ENCODE measurements at regions not wholly inside any gene's neighbourhood (a gene's known extent, or its start where the extent isn't known, plus 50 kb on each side); places are given as distances from the start of the nearest gene placed in this dataset.
A peak's percentile ranks its signal among the peaks of the same experiment; 100 is the strongest.

- DNase-seq (ENCODE audit: low read depth): no peak
- H3K4me3 ChIP-seq (ENCODE audit: low read depth, low read length): no peak overlapping the region
Observed at GRCh38 chr12:59916988-59917387, 321.2 kb downstream of the SLC16A7 start.

- no peak overlapping the region for H3K4me3 ChIP-seq (ENCODE audit: low read depth, low read length)
- DNase-seq (ENCODE audit: low read depth): no peak
Observed at GRCh38 chr12:59927032-59927431, 331.2 kb downstream of the SLC16A7 start.

GRCh38 chr12:59928416-59928815 lies 332.6 kb downstream of the SLC16A7 start:
- no peak for DNase-seq (ENCODE audit: low read depth)
- no peak overlapping the region for H3K4me3 ChIP-seq (ENCODE audit: low read depth, low read length)

- DNase-seq (ENCODE audit: low read depth): peak; percentile 4
- H3K4me3 ChIP-seq (ENCODE audit: low read depth, low read length): no peak overlapping the region
Observed at GRCh38 chr12:59929110-59929509, 333.3 kb downstream of the SLC16A7 start.

- no peak for DNase-seq (ENCODE audit: low read depth)
- H3K4me3 ChIP-seq (ENCODE audit: low read depth, low read length): no peak overlapping the region
Observed at GRCh38 chr12:59934486-59934885, 338.7 kb downstream of the SLC16A7 start.

GRCh38 chr12:59936534-59936933 lies 340.7 kb downstream of the SLC16A7 start:
- DNase-seq (ENCODE audit: low read depth): no peak
- H3K4me3 ChIP-seq (ENCODE audit: low read depth, low read length): no peak overlapping the region

- no peak overlapping the region for H3K4me3 ChIP-seq (ENCODE audit: low read depth, low read length)
Observed at GRCh38 chr12:59937148-59937547, 341.3 kb downstream of the SLC16A7 start.

DNA sequence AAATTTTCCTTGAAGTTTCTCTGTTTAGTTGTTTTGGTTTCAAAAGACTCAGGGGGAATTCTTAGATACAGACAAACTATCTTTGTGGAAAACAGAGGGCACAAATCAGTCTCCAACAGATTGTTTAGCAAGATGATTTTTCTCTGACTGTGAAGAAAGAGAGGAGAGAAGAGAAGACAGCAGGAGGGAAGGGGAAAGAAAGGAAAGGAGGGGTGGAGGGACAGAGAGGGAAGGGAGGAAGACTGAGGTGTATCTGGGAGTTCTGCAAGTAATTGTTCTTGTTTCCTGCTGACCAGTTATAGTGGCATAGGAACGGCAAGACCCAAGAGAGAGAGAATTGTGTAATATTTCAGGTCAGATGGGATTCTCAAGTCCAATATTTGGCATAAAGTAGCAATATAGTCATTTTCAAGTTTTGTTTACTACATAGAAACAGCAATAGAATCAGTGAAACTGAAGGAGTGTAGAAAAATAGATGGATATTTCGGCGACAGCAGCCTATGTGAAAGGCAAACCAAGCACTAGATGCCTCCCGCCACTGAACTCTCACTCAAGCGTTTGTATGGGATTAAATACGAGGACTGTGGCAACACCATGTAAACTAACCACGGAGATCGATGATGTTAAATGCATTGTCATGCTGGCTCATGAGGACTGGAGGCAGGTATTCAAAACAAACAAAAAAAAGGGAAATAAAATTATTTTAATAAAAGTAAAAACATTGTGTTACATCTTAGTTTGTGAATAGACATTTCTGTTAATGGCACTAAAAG lies 342.5 kb downstream of the SLC16A7 start:
- DNase-seq (ENCODE audit: low read depth): no peak
- no peak overlapping the region for H3K4me3 ChIP-seq (ENCODE audit: low read depth, low read length)

More at GRCh38 chr12:59937148-59937547, 341.3 kb downstream of the SLC16A7 start:
- DNase-seq (ENCODE audit: low read depth): no peak

DNA sequence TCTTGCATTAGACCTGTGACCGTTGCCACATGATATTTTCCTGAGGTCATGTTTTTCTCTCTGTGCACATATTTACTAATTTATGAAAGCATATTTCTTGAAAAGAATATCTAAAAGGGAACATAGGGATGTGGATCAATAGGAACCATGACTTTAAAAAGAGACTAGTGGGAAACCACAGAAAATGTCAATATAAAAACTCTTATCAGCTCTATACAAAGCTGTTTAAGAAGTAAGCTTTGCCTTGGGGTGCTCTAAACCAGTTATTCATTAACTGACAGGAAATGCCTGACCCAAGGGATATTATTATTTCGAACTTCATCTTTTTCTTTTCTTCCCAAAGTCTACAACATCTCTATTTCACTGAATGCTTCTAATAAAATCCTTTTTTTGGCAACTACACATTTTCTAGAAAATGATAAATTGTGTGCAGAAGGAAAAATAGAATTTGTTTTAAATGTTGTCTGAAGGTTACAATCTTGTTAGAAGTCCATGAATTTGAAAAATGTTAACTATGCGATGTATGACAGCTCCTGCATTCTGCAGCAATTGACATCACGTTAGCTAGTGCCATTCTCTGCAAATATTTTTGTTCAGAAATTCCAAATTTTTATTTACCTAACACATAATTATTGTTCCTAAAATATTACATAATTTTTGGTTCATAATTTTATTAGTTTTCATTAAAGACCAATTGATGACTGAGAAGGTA lies 345.0 kb downstream of the SLC16A7 start:
- DNase-seq (ENCODE audit: low read depth): no peak
- no peak overlapping the region for H3K4me3 ChIP-seq (ENCODE audit: low read depth, low read length)

DNA sequence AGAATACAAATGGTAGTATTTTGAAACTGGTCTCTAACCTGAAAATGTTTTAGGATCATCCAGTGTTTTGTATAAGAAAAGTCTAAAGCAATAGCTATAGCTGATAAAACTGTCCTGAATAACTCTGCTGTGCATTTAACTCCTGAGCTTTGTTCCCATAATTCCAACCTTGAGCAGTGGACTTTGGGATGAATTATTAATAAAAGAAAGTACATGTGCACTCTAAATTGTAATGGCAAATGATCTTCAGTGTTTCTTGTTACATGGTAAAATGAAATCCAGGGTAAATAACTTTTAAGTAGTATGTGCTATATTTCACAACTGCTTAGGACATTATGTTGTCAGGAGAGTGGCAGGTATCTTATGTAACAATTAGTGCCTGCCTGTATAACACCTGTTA lies 345.6 kb downstream of the SLC16A7 start:
- DNase-seq (ENCODE audit: low read depth): no peak
- no peak overlapping the region for H3K4me3 ChIP-seq (ENCODE audit: low read depth, low read length)

DNA sequence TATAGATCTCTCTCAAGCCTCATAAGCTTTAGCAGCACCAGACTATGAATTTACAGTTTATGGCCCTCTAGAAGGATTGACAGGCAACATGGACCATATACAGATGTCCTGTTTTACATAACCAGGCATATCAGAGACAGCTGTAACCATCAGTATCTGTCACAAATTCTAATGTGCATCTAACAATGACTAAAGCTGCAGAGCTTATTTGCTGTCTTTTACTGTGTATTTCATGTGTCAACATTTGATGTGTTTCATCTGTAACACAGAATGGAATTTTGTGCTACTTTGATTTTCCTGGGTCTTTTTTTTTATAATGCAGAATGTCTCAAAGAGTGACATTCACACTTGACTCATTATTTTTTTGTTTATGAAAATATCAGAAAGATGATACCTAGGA lies 348.3 kb downstream of the SLC16A7 start:
- DNase-seq (ENCODE audit: low read depth): no peak
- H3K4me3 ChIP-seq (ENCODE audit: low read depth, low read length): no peak overlapping the region

DNA sequence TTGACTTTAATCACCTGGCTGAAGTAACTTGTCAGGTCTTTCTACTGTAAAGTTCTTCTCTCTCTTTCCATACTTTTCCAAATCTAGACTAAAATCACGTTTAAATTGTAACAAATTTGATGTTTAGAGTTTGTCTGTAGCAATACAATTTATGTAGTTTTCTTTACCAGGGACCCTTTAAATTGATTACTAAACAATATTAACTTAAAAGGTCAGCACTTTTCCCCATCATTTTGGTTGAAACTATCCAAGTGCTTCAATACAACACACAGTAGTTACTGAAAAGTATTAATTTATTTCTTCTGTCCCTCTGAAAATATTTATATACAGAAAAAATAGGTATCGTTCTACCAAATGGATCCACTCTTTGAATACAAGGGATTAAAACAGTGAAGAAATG lies 350.8 kb downstream of the SLC16A7 start:
- no peak overlapping the region for H3K4me3 ChIP-seq (ENCODE audit: low read depth, low read length)
- DNase-seq (ENCODE audit: low read depth): no peak

DNA sequence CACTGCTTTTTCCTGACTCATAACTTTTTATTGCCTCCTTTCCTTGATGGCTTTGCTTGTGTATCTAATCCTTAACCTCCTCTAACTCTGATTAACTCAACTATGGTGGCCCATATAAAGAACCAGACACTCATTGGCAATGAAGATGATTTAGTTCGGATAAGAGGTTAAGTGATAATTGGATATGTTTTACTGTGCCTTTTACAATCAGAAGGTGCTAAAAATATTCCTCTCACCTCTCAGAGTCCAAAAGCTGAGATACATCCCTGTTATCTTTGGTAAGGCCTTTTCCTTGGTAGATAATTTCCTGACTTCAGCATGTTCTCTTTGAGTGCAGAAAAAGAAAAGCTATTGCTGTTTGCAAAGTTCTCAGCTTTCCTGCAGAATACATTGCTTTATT lies 367.7 kb downstream of the SLC16A7 start:
- DNase-seq (ENCODE audit: low read depth): no peak
- H3K4me3 ChIP-seq (ENCODE audit: low read depth, low read length): no peak overlapping the region

DNA sequence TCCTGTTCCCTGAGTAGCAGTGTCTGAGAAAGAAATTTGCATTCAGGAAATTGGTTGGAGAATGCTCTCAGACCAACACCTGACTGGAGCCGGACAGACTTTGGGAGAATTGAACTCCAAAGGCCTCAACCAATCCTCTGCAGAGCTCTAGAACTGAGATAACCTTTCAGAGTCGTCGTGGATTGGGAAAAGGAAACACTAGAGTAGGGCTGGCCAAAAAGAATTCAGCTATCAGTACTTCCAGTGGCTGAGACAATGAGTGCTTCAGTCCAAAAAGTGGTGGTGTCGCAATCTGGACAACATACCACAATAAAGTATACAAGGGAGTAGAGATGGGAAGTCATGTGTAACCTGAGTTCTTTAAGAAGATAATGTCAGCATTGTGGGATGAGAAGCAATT lies 377.1 kb downstream of the SLC16A7 start:
- H3K4me3 ChIP-seq (ENCODE audit: low read depth, low read length): no peak overlapping the region
- peak; percentile 15 for DNase-seq (ENCODE audit: low read depth)

DNA sequence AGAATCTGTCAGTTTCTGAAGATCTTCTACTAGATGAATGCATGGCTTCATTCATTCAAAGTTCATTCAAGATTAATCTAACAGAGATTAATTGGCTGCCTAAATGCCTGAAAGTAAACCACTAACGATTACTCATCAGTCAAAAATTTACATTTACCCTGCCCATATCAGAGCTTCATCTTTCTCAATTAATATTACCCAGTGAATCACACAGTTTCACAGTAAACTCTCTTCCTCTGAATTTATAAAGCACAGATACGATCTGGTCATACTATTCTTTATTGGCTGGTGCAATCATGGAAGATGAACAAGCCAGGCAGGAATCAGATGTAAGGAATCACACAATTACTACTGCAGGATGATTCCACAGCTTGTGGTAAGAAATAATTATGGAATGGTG lies 377.7 kb downstream of the SLC16A7 start:
- peak; percentile 11 for DNase-seq (ENCODE audit: low read depth)
- no peak overlapping the region for H3K4me3 ChIP-seq (ENCODE audit: low read depth, low read length)

DNA sequence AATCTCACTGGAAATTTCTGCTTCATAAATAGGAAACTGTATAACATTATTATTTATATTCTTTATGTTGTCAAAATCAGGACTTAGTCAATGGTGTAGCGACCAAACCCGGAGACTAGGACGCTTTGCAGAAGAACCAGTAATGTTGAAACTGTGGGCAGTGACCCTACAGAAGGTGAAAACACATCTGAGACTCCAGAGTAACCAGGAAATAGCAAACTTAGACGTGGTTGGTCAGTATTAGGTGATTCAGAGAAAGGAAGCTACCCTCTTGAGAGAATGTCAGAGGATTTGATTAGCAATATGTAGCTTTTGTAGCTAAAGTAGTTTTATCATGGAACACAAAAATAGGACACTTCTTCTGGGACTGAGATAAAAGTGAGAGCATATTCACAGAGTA lies 381.9 kb downstream of the SLC16A7 start:
- no peak overlapping the region for H3K4me3 ChIP-seq (ENCODE audit: low read depth, low read length)
- DNase-seq (ENCODE audit: low read depth): no peak

DNA sequence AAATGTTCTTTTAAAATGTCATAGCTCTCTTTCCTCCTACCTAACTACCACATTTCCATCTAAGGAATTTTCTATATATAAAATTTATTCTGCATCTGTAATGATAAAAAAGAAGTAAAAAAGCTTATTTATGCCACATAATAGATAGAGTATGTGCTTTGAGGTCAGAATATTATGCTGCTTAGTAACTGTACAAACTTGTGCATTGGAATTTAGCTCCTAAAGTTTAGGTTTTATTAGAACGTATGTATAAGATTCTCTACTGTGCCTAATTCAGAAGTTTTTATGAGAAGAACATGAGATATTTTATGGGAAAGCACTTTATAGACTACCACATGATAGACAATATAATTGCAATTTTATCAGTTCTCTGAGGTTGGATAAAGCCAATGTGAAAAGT lies 384.6 kb downstream of the SLC16A7 start:
- no peak for DNase-seq (ENCODE audit: low read depth)
- H3K4me3 ChIP-seq (ENCODE audit: low read depth, low read length): no peak overlapping the region

DNA sequence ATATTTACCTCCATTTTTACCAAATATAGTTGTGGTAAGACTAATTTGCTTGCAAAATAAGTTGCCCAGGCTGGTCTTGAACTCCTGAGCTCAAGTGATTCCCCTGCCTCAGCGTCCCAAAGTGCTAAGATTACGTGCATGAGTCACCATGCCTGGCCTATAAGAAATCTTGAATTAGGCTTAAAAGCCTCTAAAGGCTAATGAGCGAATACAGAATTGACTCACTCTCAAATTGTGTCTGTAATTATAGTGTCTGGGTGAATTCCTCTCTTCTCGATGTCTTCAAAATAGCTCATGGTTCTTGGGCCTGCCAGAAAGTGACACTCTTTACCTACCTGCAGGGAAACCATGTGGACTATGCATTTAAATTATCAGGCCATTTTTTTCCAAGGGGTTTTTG lies 403.5 kb downstream of the SLC16A7 start:
- no peak overlapping the region for H3K4me3 ChIP-seq (ENCODE audit: low read depth, low read length)

DNA sequence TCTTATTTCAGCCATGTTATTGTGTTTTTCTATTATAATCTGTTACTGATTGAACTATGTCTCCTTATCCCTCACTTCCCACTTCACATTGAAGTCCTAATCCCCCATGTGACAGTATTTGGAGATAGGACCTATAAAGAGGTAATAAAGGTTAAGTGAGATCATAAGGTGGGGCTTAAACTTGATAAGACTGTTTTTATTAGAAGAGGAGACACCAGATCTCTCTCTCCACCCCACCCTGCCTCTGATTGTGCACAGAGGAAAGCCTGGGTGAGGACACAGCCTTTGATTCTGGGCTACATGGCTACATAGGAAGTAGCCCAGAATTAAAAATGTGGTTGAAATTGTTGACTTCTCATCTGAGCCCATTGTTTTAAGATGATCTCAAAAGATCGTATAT lies 414.7 kb downstream of the SLC16A7 start:
- no peak overlapping the region for H3K4me3 ChIP-seq (ENCODE audit: low read depth, low read length)
- no peak for DNase-seq (ENCODE audit: low read depth)

More for the DNA sequence above, 403.5 kb downstream of the SLC16A7 start:
- DNase-seq (ENCODE audit: low read depth): no peak

DNA sequence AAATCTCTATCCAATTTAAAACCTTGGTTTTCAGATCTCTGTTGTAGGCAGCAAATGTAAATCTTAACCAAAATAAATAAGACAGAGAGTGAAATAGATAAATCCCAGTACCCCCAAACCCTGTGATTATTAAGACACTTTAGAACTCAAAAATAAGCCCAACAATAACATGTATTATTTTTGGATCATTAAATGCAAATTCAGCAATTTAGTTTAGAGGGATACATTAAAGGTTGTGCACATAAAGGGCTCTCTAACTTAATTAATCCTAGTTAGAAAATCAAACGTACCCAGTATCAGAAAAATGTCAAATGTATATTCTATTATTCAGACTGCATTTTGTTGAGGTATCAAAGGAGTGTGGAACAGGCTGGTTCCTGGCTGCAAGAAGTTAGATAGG lies 416.8 kb downstream of the SLC16A7 start:
- no peak for DNase-seq (ENCODE audit: low read depth)
- no peak overlapping the region for H3K4me3 ChIP-seq (ENCODE audit: low read depth, low read length)

DNA sequence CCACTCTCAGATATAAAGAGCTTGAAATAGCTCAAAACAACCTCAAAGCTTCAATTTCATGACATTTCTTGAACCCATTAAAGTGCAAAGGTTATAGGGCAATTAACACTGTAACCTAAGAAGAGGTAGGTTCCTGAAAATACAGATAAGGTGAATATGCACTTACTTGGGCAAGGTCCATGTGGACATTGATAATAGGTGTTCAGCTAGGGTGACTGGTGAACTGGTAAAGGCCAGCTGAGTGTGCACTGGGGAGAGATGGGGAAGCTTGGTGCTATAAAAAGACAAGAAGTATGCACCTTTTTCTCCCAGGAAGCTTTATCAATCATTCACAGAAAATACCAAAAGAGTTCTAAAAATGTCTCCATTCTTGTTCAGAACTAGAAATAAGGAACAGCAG lies 418.6 kb downstream of the SLC16A7 start:
- no peak overlapping the region for H3K4me3 ChIP-seq (ENCODE audit: low read depth, low read length)
- no peak for DNase-seq (ENCODE audit: low read depth)

All from skeletal muscle cell (primary cell).